Transverse colon (tissue), 4 donors: ENCODE measurements at regions not wholly inside any gene's neighbourhood (a gene's known extent, or its start where the extent isn't known, plus 50 kb on each side); places are given as distances from the start of the nearest gene placed in this dataset.

ENCODE experiments used
- DNase-seq: peaks from one replicate; pipeline ENCODE4 v3.0.0-alpha.2; 2019
- H3K27ac ChIP-seq, 4 donors: fragments of 200-600 bp; sonication (generic); 2 replicates each; pipeline ENCODE4 v1.5.1; 2016 to 2018; ENCODE audit warnings: inconsistent platforms in 4 of 4
- H3K27me3 ChIP-seq: fragments of 200-600 bp; sonication (generic); 2 replicates; pipeline ENCODE4 v1.5.1; 2017; ENCODE audit warnings: inconsistent platforms
- H3K36me3 ChIP-seq, 4 donors: fragments of 200-600 bp; sonication (generic); 2 replicates each; pipeline ENCODE4 v1.5.1; 2017 to 2019; ENCODE audit warnings: inconsistent platforms in 4 of 4
- H3K4me1 ChIP-seq, 4 donors: fragments of 200-600 bp; sonication (generic); 2 replicates each; pipeline ENCODE4 v1.5.1; 2017 to 2020; ENCODE audit warnings: inconsistent platforms in 4 of 4
- H3K4me3 ChIP-seq, 4 donors: fragments of 200-600 bp; sonication (generic); 1 replicate in 1 of 4; 2 replicates in 3 of 4; pipeline versions ENCODE4 v1.5.1 to v1.6.1; 2017 to 2019; ENCODE audit warnings: inconsistent platforms in 4 of 4
- H3K9me3 ChIP-seq, 2 donors: fragments of 200-600 bp; sonication (generic); 2 replicates each; pipeline ENCODE4 v1.5.1; 2017 to 2019; ENCODE audit warnings: inconsistent platforms in 2 of 2
- EP300 ChIP-seq: sonication (generic); formaldehyde crosslinking; IDR thresholded peaks from one replicate; pipeline ENCODE4 v1.6.1; 2017; ENCODE audit warnings: antibody characterized with exemption, low read depth
- POLR2A ChIP-seq: fragments of 450-650 bp; IDR thresholded peaks from one replicate; pipeline ENCODE4 v1.6.1; 2016; ENCODE audit warnings: antibody characterized with exemption, mild to moderate bottlenecking, moderate library complexity
- POLR2AphosphoS5 ChIP-seq, 3 donors: sonication (generic); formaldehyde crosslinking; IDR thresholded peaks; one replicate each; pipeline ENCODE4 v1.6.1; 2016; ENCODE audit warnings: antibody characterized with exemption in 3 of 3
- WGBS, 2 donors: methylation state at CpG; one replicate each; pipeline ENCODE4 v1.1.5; 2018; ENCODE audit warnings: low coverage in 1 of 2; 5-methylcytosine and 5-hydroxymethylcytosine counted together
- in situ Hi-C, 4 donors: fragments of 200-750 bp; cut with MboI; loops; one replicate each; pipeline versions ENCODE4 v1.15.0 to v1.15.1; 2017; ENCODE audit warnings: low sequenced_read_pairs in 3 of 4, low pct_ligation_motif_present in 1 of 4, low pct_unique_long_range_greater_than_20kb in 1 of 4
- intact Hi-C: fragments of 100-400 bp; cut with DNase I; formaldehyde crosslinking; loops from one replicate; pipeline ENCODE4 v1.15.1; 2023; ENCODE audit warnings: low total_unique reads
- TF ChIP-seq, protein P1 (sequence below), 5 experiments: fragments of 200-600 bp in 3 of 5; fragments of 450-650 bp in 2 of 5; sonication (generic) in 3 of 5; IDR thresholded peaks; 1 replicate in 2 of 5; 2 replicates in 3 of 5; pipeline ENCODE4 v1.5.1; 2016 to 2017; ENCODE audit warnings: antibody characterized with exemption in 5 of 5, inconsistent platforms in 3 of 5, mild to moderate bottlenecking in 2 of 5, moderate library complexity in 1 of 5

DNA sequence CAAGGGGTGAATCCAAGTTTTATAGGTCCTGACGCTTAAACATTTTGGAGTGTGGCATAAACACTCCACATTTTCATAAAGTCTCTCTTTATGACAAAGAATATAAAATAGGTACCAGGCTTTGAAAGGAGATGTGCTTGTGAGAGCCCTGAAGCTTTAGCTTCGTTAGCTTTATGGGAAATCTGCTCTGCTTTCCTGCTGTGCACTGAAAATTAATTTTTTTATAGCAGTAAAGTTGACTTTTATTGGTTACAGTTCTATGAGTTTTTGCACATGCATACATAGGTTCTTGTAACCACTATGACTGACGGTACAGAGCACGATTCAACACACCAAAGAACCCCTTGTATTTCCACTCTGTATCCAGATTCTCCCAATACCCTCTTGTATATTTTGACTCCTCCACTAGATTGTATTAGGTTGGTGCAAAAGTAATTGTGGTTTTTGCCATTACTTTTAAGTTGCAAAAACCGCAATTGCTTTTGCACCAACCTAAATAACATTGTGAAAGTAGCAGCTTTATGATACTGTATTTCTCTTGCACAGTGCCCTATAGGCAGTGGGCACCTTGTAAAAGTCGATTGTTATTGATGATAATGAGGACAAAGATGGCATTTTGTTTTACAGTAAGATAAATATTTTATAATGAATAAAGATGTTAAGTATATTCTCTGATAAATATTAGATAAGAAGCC, 145.2 kb upstream of the AKIRIN2 start:
- no peaks in the 10 kb centered on the region for H3K9me3 ChIP-seq
- peaks cover 0 to 3% (median 0%) of the 10 kb centered on the region in 4 donors for H3K4me1 ChIP-seq
- intact Hi-C loops = no loop called here
- H3K4me3 ChIP-seq = no peak overlapping the region
- H3K27ac ChIP-seq = no peak overlapping the region
- in situ Hi-C loops = loop anchor here in 1 of 4 donors (25.0 kb wide), 1 partner anchor 940 kb away; no protein-coding TSS in a partner anchor
- no peak for DNase-seq
- 62 to 75% methylated on average over 5 to 6 of the region's 6 CpGs for WGBS, 2 donors
- no peaks in the 10 kb centered on the region for H3K27me3 ChIP-seq
- TF ChIP-seq EP300 = no peak
- no peak for TF ChIP-seq POLR2AphosphoS5 (IDR thresholded peaks at IDR 0.05)
- no peak for TF ChIP-seq POLR2A
- TF ChIP-seq, protein P1, sequence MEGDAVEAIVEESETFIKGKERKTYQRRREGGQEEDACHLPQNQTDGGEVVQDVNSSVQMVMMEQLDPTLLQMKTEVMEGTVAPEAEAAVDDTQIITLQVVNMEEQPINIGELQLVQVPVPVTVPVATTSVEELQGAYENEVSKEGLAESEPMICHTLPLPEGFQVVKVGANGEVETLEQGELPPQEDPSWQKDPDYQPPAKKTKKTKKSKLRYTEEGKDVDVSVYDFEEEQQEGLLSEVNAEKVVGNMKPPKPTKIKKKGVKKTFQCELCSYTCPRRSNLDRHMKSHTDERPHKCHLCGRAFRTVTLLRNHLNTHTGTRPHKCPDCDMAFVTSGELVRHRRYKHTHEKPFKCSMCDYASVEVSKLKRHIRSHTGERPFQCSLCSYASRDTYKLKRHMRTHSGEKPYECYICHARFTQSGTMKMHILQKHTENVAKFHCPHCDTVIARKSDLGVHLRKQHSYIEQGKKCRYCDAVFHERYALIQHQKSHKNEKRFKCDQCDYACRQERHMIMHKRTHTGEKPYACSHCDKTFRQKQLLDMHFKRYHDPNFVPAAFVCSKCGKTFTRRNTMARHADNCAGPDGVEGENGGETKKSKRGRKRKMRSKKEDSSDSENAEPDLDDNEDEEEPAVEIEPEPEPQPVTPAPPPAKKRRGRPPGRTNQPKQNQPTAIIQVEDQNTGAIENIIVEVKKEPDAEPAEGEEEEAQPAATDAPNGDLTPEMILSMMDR (IDR thresholded peaks at IDR 0.05) = no peak
- H3K36me3 ChIP-seq = no peaks in the 10 kb centered on the region

GRCh38 chr6:87846434-87846833, 144.4 kb upstream of the AKIRIN2 start:
- peaks cover 0 to 3% (median 0%) of the 10 kb centered on the region in 4 donors for H3K4me1 ChIP-seq
- no peaks in the 10 kb centered on the region for H3K27me3 ChIP-seq
- intact Hi-C loops (no loop called here), in situ Hi-C loops (loop anchor here in 1 of 4 donors (25.0 kb wide), 1 partner anchor 941 kb away; no protein-coding TSS in a partner anchor)
- no peak overlapping the region for H3K27ac ChIP-seq
- H3K36me3 ChIP-seq = no peaks in the 10 kb centered on the region
- no peak overlapping the region for H3K4me3 ChIP-seq
- TF ChIP-seq EP300 (no peak), POLR2A (no peak), POLR2AphosphoS5 (IDR thresholded peaks at IDR 0.05) (no peak)
- TF ChIP-seq, protein P1 (IDR thresholded peaks at IDR 0.05) = no peak
- H3K9me3 ChIP-seq = no peaks in the 10 kb centered on the region
- no peak for DNase-seq

GRCh38 chr6:87840324-87840723, 138.3 kb upstream of the AKIRIN2 start:
- H3K27me3 ChIP-seq = no peaks in the 10 kb centered on the region
- no peak for DNase-seq
- H3K4me1 ChIP-seq = no peaks in the 10 kb centered on the region
- 92 to 100% methylated on average over 6 of the region's 6 CpGs for WGBS, 2 donors
- H3K4me3 ChIP-seq = no peak overlapping the region
- H3K27ac ChIP-seq = no peak overlapping the region
- H3K9me3 ChIP-seq = no peaks in the 10 kb centered on the region
- H3K36me3 ChIP-seq = no peaks in the 10 kb centered on the region
- intact Hi-C loops = no loop called here
- in situ Hi-C loops = loop anchor here in 1 of 4 donors (25.0 kb wide), 1 partner anchor 947 kb away; no protein-coding TSS in a partner anchor
- TF ChIP-seq EP300 (no peak), POLR2AphosphoS5 (IDR thresholded peaks at IDR 0.05) (no peak), POLR2A (no peak)
- TF ChIP-seq, protein P1 (IDR thresholded peaks at IDR 0.05) = no peak

DNA sequence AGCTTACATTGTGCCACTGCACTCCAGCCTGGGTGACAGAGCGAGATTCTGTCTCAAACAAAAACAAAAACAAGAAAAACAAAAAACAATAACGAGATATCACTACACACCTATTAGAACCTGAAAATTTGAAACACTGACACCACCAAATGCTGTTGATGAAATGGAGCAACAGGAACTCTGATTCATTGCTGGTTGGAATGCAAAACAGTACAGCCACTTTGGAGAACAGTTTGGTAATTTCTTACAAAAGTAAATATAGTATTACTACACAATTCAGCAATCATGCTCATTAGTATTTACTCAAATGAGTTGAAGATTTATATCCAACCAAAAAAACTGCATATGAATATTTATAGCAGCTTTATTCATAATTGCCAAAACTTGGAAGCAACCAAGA, 135.8 kb upstream of the AKIRIN2 start:
- DNase-seq = no peak
- Histone ChIP-seq H3K4me3 (no peak overlapping the region), H3K27ac (no peak overlapping the region), H3K4me1 (no peaks in the 10 kb centered on the region), H3K27me3 (no peaks in the 10 kb centered on the region), H3K9me3 (no peaks in the 10 kb centered on the region), H3K36me3 (no peaks in the 10 kb centered on the region)
- in situ Hi-C loops = loop anchor here in 1 of 4 donors (25.0 kb wide), 1 partner anchor 949 kb away; no protein-coding TSS in a partner anchor
- TF ChIP-seq POLR2A (no peak), POLR2AphosphoS5 (IDR thresholded peaks at IDR 0.05) (no peak), EP300 (no peak)
- TF ChIP-seq, protein P1 (IDR thresholded peaks at IDR 0.05) = no peak
- intact Hi-C loops = loop anchor here (10.0 kb wide), 1 partner anchor 657 kb away; no protein-coding TSS in a partner anchor
- WGBS, 2 donors = 0 to 63% methylated on average over 1 to 2 of the region's 2 CpGs
